GM12891 (cell line): ENCODE measurements at regions not wholly inside any gene's neighbourhood (a gene's known extent, or its start where the extent isn't known, plus 50 kb on each side); places are given as distances from the start of the nearest gene placed in this dataset.

ENCODE experiments used
- DNase-seq: peaks from one replicate; pipeline ENCODE4 v3.0.0; 2011; ENCODE audit warnings: low spot score; ENCODE audit not compliant: insufficient read length
- FAIRE-seq: peaks from 2 replicates; lab custom pipeline; 2011; peaks lifted over from hg19 to GRCh38; lab: Jason Lieb, UNC
- PAX5 ChIP-seq: IDR thresholded peaks from 2 replicates; pipeline ENCODE4 v1.6.1; 2011; ENCODE audit warnings: low read length, moderate library complexity, mild to moderate bottlenecking; ENCODE audit not compliant: insufficient read depth, severe bottlenecking
- POLR2A ChIP-seq: IDR thresholded peaks from 2 replicates; pipeline ENCODE4 v1.6.1; 2011; ENCODE audit warnings: low read depth, low read length, control low read depth
- POLR2AphosphoS5 ChIP-seq: IDR thresholded peaks from 2 replicates; pipeline ENCODE4 v1.6.1; 2011; ENCODE audit warnings: low read depth, low read length, control low read depth
- POU2F2 ChIP-seq: IDR thresholded peaks from 2 replicates; pipeline ENCODE4 v1.6.1; 2011; ENCODE audit warnings: low read depth, mild to moderate bottlenecking, control low read depth, low read length, moderate library complexity
- SPI1 ChIP-seq: IDR thresholded peaks from 2 replicates; pipeline ENCODE4 v1.6.1; 2011; ENCODE audit warnings: low read depth, low read length, control low read depth
- TAF1 ChIP-seq: IDR thresholded peaks from 2 replicates; pipeline ENCODE4 v1.6.1; 2011; ENCODE audit warnings: low read depth, low read length, control low read depth

GRCh38 chr12:66047411-66048021 is 83.0 kb downstream of the LLPH start:
- FAIRE-seq = peak; percentile 59
- TF ChIP-seq SPI1 (peak; percentile 72), POLR2AphosphoS5 (0 out of 2 replicates have a peak, but pooled peaks have one; percentile 25), TAF1 (no peak), POLR2A (no peak)
- DNase-seq = no peak

- no peak for TF ChIP-seq TAF1
- no peak for TF ChIP-seq SPI1
- no peak for TF ChIP-seq PAX5
- no peak for TF ChIP-seq POLR2AphosphoS5
- no peak for TF ChIP-seq POLR2A
- FAIRE-seq (no peak), DNase-seq (no peak)
Measured at GRCh38 chr12:66045506-66045905, 85.0 kb downstream of the LLPH start.

DNA sequence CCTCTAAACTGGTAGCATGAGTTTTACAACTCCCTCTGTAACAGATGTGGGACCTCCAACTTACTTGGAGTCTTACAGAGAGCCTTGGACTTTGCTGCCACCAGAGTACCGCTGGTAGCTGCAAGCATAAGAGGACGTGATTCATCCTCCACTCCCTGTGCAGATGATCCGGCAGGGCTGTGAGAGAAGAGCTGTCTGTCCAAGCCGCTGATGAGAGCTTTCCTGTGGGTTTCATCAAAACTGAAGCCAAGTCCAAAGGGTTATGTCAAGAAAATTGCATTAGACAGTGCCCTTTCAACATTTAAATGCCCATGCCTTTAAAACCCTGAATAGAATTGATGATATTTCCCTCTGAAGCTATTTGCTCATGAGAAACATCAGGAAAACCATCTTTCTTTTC is 85.8 kb downstream of the LLPH start:
- no peak for FAIRE-seq
- TF ChIP-seq TAF1 (no peak), POLR2A (no peak), POU2F2 (no peak), SPI1 (no peak), PAX5 (no peak), POLR2AphosphoS5 (no peak)
- no peak for DNase-seq

DNA sequence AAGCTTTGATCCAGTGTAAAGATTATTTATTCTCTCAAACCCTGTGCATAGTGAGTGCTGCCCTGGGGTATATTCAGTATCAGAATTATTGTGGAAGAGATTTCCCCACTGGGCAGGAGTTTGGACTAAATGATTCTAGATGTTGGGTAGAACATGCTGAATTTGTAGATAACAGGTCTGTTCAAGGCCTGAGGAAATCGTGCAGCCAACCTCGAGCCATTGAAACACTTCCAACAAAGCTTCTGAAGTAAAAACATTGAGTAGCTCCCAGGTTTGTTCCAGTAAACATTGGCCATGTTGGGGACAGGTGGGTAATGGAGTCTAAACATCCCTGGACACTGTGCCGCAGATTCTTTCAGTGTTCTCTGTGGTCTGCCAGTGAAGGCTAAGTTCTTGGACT is 87.5 kb downstream of the LLPH start:
- no peak for TF ChIP-seq POLR2AphosphoS5
- TF ChIP-seq POU2F2 = no peak
- TF ChIP-seq PAX5 = no peak
- TF ChIP-seq SPI1 = no peak
- TF ChIP-seq TAF1 = no peak
- no peak for TF ChIP-seq POLR2A
- FAIRE-seq = no peak
- DNase-seq = no peak

- TF ChIP-seq TAF1 (no peak), SPI1 (peak; percentile 19; the same call in 1 of the 2 replicates)
- FAIRE-seq (no peak), DNase-seq (no peak)
Measured at GRCh38 chr12:66041651-66042363, 88.7 kb downstream of the LLPH start.

DNA sequence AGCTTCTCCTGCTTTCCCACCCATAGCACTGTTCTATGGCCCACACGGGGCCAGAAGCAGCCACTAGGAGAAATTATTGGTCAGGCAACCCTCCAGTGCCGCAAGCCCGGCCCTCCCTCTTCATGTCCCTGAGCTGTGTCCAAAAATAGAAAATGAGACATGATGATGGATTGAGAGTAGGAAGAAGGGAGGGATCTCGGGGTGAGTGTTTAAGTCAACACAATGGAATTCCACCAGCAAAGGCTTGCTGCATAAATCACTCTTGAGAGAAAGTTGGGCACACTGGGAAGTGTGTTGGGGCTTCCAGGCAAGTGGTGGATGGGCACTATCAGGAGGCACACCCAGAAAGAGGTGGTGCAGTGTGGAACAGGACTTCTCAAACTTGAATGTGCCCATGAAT is 94.2 kb downstream of the LLPH start:
- no peak for TF ChIP-seq SPI1
- no peak for TF ChIP-seq POLR2A
- no peak for TF ChIP-seq POLR2AphosphoS5
- no peak for TF ChIP-seq PAX5
- no peak for TF ChIP-seq POU2F2
- TF ChIP-seq TAF1 = no peak
- FAIRE-seq (no peak), DNase-seq (no peak)

- no peak for TF ChIP-seq POLR2AphosphoS5
- no peak for TF ChIP-seq POU2F2
- no peak for TF ChIP-seq PAX5
- no peak for TF ChIP-seq SPI1
- TF ChIP-seq POLR2A = no peak
- TF ChIP-seq TAF1 = no peak
- FAIRE-seq (no peak), DNase-seq (no peak)
Measured at GRCh38 chr12:66035288-66035966, 95.1 kb downstream of the LLPH start.

GRCh38 chr12:66033151-66033550 is 97.4 kb downstream of the LLPH start:
- FAIRE-seq = no peak
- no peak for DNase-seq
- TF ChIP-seq SPI1 = no peak
- TF ChIP-seq POLR2AphosphoS5 = no peak
- TF ChIP-seq POLR2A = no peak

GRCh38 chr12:66032739-66033138 is 97.8 kb downstream of the LLPH start:
- no peak for DNase-seq
- no peak for FAIRE-seq
- TF ChIP-seq TAF1 = no peak
- TF ChIP-seq POLR2AphosphoS5 = no peak
- TF ChIP-seq PAX5 = no peak
- no peak for TF ChIP-seq SPI1
- TF ChIP-seq POU2F2 = no peak
- no peak for TF ChIP-seq POLR2A

- TF ChIP-seq SPI1 = no peak
- no peak for TF ChIP-seq PAX5
- TF ChIP-seq TAF1 = no peak
- TF ChIP-seq POLR2AphosphoS5 = no peak
- TF ChIP-seq POLR2A = no peak
- TF ChIP-seq POU2F2 = no peak
- FAIRE-seq = no peak
- no peak for DNase-seq
Measured at GRCh38 chr12:66030217-66030781, 100.3 kb downstream of the LLPH start.
